GM23338 (cell line): ENCODE measurements at regions not wholly inside any gene's neighbourhood (a gene's known extent, or its start where the extent isn't known, plus 50 kb on each side); places are given as distances from the start of the nearest gene placed in this dataset.

ENCODE experiments used
- CTCF ChIP-seq, 2 experiments: fragments of 200-600 bp in 1 of 2; sonication (generic) in 1 of 2; conservative IDR thresholded peaks; 2 replicates each; pipeline versions ENCODE4 v1.5.1 to v1.6.1; 2016 to 2017; ENCODE audit warnings: antibody characterized with exemption in 2 of 2, low read depth in 2 of 2, mild to moderate bottlenecking in 2 of 2, moderate library complexity in 1 of 2
- EZH2 ChIP-seq: fragments of 200-600 bp; sonication (generic); IDR thresholded peaks from one replicate; pipeline ENCODE4 v1.8.0; 2017; ENCODE audit warnings: antibody characterized with exemption, mild to moderate bottlenecking, low read depth; ENCODE audit not compliant: unreplicated experiment
- EZH2phosphoT487 ChIP-seq: fragments of 200-600 bp; sonication (generic); IDR thresholded peaks from one replicate; pipeline ENCODE4 v1.8.1; 2018; ENCODE audit warnings: antibody characterized with exemption; ENCODE audit not compliant: unreplicated experiment
- JUNB ChIP-seq: IDR thresholded peaks from one replicate; pipeline ENCODE4 v1.6.1; 2016; ENCODE audit warnings: antibody characterized with exemption; ENCODE audit not compliant: unreplicated experiment
- POLR2AphosphoS5 ChIP-seq: IDR thresholded peaks from 2 replicates; pipeline ENCODE4 v1.6.1; 2016; ENCODE audit warnings: antibody characterized with exemption, low read depth
- STAT1 ChIP-seq: IDR thresholded peaks from one replicate; pipeline ENCODE4 v1.6.1; 2016; ENCODE audit warnings: antibody characterized with exemption; ENCODE audit not compliant: unreplicated experiment

GRCh38 chr2:62559582-62559981 lies 53.6 kb upstream of the TMEM17 start:
- TF ChIP-seq CTCF (conservative IDR thresholded peaks at IDR 0.05; ENCODE audit: low read depth in 2 of 2) (no peak), EZH2phosphoT487 (no peak), EZH2 (no peak), STAT1 (no peak), JUNB (no peak), POLR2AphosphoS5 (no peak)
